AG09319 (cell line): ENCODE measurements at regions not wholly inside any gene's neighbourhood (a gene's known extent, or its start where the extent isn't known, plus 50 kb on each side); places are given as distances from the start of the nearest gene placed in this dataset.

ENCODE experiments used
- DNase-seq: peaks from one replicate; pipeline ENCODE4 v3.0.0-alpha.2; 2010; ENCODE audit warnings: low read depth; ENCODE audit errors: extremely low read depth
- TF ChIP-seq, protein P1 (sequence below): IDR thresholded peaks from 2 replicates; pipeline ENCODE4 v1.5.1; 2011; ENCODE audit warnings: low read depth, mild to moderate bottlenecking, inconsistent platforms, low read length, moderate library complexity

DNA sequence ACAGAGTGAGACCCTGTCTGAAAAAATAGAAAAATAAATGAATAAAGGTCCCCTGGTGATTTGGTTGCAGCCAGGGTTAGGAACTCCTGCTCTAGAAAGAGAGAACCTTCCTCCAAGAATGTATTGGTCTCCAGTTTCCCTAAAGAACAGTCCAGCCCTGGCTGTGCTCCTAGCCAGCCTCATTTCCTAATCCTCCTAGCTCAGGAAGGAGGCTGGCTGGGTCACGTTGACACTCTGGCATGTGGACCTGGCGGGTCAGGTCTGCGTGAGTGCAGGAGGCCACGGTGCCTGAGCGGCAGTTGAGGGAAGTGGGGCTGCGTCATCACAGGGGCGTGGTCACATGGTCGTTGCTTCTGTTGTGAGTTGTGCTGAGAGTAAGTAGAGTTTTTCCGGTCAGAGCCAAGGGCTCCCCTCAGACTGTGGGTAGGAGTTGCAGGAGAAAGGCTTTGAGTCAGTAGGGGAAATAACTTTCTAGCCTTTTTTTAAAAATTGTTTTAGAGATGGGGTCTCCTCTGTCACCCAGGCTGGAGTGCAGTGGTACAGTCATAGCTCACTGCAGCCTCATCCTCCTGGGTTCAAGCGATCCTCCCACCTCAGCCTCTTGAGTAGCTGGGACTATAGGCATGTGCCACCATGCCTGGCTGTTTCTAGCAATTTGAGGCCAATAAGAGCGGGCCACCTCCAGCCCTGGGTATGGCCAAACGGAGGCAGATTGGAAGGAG is 194.0 kb upstream of the CIBAR2 start:
- peak; percentile 64 for DNase-seq
- TF ChIP-seq, protein P1, sequence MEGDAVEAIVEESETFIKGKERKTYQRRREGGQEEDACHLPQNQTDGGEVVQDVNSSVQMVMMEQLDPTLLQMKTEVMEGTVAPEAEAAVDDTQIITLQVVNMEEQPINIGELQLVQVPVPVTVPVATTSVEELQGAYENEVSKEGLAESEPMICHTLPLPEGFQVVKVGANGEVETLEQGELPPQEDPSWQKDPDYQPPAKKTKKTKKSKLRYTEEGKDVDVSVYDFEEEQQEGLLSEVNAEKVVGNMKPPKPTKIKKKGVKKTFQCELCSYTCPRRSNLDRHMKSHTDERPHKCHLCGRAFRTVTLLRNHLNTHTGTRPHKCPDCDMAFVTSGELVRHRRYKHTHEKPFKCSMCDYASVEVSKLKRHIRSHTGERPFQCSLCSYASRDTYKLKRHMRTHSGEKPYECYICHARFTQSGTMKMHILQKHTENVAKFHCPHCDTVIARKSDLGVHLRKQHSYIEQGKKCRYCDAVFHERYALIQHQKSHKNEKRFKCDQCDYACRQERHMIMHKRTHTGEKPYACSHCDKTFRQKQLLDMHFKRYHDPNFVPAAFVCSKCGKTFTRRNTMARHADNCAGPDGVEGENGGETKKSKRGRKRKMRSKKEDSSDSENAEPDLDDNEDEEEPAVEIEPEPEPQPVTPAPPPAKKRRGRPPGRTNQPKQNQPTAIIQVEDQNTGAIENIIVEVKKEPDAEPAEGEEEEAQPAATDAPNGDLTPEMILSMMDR, result no peak

DNA sequence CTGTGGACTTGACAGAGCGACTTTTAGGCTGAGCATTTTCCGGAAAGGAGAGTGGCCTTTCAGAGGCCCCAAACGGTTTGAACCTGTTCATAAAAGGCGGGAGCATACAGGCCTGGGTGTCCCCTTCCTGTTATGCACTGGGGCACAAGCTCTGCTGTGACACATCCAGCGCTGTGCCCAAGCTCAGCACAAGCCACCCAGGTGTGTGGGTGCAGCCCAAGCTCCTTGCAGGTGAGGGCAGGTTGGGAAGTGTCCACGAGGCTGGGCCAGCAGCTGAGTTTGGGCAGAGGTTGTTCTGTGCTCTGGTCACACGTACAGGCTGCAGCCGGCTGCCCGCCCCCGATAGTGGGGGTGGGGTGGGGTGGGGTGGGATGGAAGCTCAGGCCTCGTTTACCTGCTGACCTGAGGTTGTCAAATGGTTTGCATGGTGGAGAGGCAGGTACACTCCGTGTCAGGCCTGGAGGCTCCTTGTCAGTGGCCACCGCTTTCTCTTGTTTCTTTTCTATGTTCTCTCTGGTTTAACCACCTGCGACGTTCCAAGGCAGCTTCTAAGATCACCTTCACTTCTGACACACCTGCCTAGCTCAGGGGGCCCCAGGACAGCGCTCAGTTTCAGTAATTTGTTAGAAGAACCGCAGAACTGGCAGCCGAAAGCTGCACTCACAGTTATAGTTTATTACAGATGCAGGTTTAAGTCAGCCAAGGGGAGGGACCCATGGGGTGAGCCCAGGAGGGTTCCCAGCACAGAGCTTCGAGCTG is 194.7 kb upstream of the CIBAR2 start:
- TF ChIP-seq, protein P1, result no peak

DNA sequence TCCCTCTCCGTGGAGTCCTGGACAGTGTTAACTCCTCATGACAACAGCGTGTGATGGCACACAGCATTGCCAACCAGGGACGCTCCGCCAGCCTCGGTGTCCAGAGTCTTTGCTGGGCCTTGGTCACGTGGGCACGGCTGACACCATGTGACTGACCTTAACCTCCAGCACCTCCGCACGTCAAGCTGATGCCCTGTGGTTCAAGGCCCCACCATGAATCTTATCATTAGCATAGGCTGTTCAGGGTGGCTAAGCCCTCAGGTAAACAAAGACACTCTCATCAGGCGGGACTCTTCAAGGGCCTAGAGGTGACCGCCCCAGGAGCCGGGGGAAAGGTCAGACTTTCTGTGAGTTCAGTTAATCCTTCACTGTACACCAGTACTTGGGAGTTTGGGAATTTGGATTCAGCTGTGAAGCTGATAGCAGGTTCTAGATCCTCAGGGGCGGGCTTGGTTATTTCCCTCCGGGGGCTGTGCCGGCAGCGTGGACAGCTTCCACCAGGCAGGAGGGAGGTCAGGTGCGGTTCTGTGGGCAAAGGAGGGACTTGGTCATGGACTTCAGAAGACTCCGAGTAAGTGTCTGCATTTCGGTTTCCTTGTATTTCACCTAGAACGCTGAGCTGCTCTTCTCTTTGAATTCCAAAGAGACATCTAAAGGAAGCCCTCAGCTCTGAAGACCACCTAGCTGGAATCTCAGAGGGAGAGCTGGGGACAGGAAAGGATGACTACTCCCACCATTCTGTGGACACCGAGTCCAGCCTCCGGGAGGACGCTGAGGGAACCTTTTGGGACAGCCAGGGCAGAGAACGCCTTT is 195.5 kb upstream of the CIBAR2 start:
- DNase-seq, result no peak
- TF ChIP-seq, protein P1, result no peak

More for the DNA sequence above, 194.7 kb upstream of the CIBAR2 start:
- no peak for DNase-seq

DNA sequence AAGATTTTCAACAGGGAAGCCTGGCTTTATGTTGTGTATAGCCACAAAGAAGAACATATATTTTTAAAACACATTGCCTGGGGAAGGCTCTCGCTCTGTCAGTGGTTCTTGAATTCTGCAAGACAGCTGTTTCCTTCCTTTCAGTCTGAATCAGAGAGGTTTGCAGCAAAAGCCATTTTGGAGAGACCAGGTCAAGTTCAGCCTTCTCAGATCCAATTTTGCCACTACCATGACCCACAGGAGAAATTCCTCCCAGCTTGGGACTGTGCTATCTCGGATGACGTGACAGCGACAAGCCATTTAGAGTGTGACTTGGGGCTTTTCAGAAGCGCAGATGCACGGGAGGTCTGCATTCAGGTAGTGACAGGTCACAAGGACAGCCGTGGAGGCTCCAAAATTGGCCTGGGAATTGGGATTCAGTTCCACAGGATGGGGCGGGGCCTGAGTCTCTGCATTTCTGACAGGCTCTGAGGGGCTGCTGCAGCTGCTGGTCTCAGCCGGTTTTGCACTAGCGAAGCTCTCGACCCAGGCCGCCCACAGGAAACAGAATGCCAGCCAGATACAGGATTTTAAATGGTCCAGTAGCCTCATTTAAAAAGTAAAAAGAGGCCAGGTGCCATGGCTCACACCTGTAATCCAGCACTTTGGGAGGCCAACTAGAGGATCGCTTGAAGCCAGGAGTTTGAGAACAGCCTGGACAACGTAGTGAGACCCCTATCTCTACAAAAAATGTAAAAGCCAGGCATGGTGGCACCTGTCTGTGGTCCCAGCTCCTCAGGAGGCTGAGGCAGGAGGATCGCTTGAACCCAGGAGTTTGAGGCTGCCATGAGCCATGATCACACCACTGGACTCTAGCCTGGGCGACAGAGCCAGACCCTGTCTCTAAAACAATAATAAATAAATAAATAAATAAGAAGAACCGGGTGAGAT is 196.6 kb upstream of the CIBAR2 start:
- no peak for DNase-seq
- TF ChIP-seq, protein P1, result no peak

DNA sequence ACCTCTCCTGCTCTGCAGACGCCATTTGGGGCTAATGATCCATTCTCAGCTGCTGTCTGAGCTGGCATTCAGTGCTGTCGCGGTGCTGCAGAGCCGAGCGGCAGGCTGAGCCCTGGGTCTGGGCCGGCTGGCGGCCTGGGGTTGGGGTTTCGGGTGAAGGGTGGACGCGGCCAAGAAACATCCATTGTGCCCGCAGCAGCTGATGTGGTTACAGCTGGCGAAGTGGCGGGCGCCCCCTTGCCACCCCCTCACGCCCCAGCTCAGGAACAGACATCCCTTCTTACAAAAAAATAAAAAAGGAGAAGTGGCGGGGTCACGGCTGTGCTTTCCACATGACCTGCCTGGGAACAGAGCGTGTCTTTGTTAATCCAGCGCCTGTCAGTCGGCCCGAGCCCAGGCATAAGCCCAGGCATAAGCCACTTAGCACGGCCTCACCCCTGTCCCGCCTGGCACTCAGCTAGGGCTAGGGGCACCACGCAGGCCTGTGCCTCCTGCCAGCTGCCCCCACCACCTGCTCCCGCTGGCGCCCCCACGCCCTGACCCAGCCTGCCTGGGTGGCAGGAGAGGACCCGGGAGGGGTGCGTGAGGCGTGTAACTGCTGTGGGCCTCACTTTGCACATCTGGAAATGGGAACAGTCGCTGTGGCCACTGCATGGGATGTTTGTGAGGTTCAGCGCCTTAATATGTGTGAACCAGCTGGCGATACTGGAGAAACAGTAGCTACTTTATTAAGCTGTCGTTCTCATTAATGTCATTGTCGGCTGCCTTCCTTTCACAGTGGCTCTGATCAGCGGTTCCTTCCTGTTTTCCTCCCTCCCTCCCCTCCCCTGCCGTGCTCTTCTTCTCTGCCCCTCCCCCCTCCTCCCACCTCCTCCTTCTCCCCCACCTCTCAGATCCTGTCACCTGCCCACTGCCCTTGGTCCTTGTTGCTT is 197.7 kb upstream of the CIBAR2 start:
- TF ChIP-seq, protein P1, result no peak
- no peak for DNase-seq

DNA sequence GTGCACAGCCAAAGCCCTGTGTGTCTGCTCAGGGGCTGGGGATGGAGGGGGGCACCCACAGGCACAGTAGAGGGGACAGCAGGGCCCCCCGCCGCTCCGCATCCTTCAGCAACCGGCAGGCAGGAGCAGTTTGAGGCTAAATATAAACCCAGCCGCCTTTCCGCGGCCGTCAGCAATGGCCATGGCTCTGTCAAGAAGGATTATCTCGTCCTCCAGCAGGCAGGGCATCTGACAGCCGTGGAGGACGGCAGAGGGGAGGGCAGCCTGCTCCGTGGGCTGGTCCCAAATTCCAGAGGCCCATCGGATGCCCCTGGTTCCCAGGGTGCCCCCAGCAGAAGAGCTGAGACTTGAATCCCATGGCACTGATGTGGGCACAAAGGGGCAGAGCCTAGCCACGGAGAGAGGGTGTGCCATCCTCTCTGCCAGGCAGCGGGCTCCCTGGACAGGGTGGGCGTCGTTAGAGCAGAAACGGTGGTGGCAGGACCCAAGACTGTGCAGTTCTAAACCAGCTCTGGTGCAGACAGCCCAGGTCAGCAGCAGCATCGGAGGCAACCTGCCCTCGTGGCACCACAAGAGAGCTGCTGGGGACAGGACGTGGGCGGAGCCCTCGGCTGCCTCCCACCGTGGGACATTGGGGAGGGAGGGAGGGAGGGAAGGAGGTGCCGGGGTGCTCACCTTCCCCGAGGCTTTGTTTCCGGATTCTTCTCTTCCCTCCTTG is 198.8 kb upstream of the CIBAR2 start:
- TF ChIP-seq, protein P1, result no peak
- no peak for DNase-seq
